GM12878 (cell line): ENCODE measurements at regions not wholly inside any gene's neighbourhood (a gene's known extent, or its start where the extent isn't known, plus 50 kb on each side); places are given as distances from the start of the nearest gene placed in this dataset.

ENCODE experiments used
- CEBPB ChIP-seq, 2 experiments: fragments of 150-350 bp in 1 of 2; IDR thresholded peaks; 2 replicates each; pipeline ENCODE4 v1.6.1; 2012 to 2014; ENCODE audit warnings: low read depth in 2 of 2, low read length in 2 of 2, borderline replicate concordance in 1 of 2, inconsistent platforms in 1 of 2
- ETV6 ChIP-seq, 2 experiments: fragments of 450-650 bp in 1 of 2; IDR thresholded peaks in 1 of 2; conservative IDR thresholded peaks in 1 of 2; 2 replicates each; pipeline ENCODE4 v1.6.1; 2014; ENCODE audit warnings: antibody characterized with exemption in 1 of 2, borderline replicate concordance in 1 of 2, low read depth in 1 of 2, mild to moderate bottlenecking in 1 of 2, moderate library complexity in 1 of 2
- FOXK2 ChIP-seq: fragments of 450-650 bp; IDR thresholded peaks from 2 replicates; pipeline ENCODE4 v1.6.1; 2017; ENCODE audit warnings: mild to moderate bottlenecking, moderate library complexity
- PAX5 ChIP-seq: IDR thresholded peaks from 2 replicates; pipeline ENCODE4 v1.6.1; 2011; ENCODE audit warnings: low read depth, low read length, borderline replicate concordance
- SIN3A ChIP-seq: IDR thresholded peaks from 2 replicates; pipeline ENCODE4 v1.6.1; 2012; ENCODE audit warnings: low read depth, low read length, improper control_type of control experiment
- ZNF622 ChIP-seq: fragments of 450-650 bp; IDR thresholded peaks from 2 replicates; pipeline ENCODE4 v1.6.1; 2017; ENCODE audit warnings: mild to moderate bottlenecking, inconsistent platforms
- TF ChIP-seq, protein P1 (sequence below), 3 experiments: IDR thresholded peaks in 2 of 3; conservative IDR thresholded peaks in 1 of 3; 2 replicates each; pipeline ENCODE4 v1.5.1; 2011; ENCODE audit warnings: low read depth in 3 of 3, low read length in 3 of 3, mild to moderate bottlenecking in 3 of 3, control low read depth in 2 of 3, moderate library complexity in 2 of 3, inconsistent platforms in 1 of 3, mixed read lengths in 1 of 3; ENCODE audit not compliant: control insufficient read depth in 2 of 3, insufficient read depth in 1 of 3; ENCODE audit errors: extremely low read depth in 1 of 3
- TF ChIP-seq, protein P2 (sequence below): fragments of 450-650 bp; IDR thresholded peaks from 2 replicates; pipeline ENCODE4 v1.6.1; 2017; ENCODE audit warnings: mild to moderate bottlenecking, moderate library complexity
- TF ChIP-seq, protein P3 (sequence below): IDR thresholded peaks from 2 replicates; pipeline ENCODE4 v1.6.1; 2011; ENCODE audit warnings: mild to moderate bottlenecking, low read depth, low read length, moderate library complexity; ENCODE audit not compliant: insufficient replicate concordance

DNA sequence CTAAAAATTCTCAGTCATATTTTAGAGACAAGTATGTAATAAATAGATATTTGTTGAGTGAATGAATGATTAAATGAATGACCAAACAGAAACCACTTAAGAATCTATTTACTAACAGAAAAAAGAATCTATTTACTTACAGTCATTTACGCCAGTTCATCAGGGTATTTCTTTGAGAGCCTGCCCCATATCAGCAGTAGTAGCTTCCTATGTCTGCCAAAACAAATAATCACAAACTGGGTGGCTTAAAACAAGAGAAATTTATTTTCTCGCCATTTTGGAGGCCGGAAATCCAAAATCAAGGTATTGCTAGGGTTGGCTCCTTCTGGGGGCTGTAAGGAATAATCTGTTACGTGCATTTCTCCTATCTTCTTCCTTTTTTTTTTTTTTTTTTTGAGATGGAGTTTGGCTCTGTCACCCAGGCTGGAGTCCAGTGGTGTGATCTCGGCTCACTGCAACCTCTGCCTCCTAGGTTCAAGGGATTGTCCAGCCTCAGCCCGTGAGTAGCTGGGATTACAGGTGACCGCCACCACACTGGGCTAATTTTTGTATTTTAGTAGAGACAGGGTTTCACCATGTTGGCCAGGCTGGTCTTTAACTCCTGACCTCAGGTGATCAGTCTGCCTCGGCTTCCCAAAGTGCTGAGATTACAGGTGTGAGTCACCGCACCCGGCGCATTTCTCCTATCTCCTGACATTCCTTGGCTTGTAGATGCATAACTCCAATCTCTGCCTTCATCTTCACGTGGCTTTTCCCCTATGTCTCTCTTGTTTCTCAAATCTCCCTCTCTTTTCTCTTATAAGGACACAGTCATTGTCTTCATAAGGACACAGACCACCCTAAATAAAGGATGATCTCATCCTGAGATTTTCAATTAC lies 65.2 kb upstream of the SPPL2A start (continued):
- TF ChIP-seq, protein P1, sequence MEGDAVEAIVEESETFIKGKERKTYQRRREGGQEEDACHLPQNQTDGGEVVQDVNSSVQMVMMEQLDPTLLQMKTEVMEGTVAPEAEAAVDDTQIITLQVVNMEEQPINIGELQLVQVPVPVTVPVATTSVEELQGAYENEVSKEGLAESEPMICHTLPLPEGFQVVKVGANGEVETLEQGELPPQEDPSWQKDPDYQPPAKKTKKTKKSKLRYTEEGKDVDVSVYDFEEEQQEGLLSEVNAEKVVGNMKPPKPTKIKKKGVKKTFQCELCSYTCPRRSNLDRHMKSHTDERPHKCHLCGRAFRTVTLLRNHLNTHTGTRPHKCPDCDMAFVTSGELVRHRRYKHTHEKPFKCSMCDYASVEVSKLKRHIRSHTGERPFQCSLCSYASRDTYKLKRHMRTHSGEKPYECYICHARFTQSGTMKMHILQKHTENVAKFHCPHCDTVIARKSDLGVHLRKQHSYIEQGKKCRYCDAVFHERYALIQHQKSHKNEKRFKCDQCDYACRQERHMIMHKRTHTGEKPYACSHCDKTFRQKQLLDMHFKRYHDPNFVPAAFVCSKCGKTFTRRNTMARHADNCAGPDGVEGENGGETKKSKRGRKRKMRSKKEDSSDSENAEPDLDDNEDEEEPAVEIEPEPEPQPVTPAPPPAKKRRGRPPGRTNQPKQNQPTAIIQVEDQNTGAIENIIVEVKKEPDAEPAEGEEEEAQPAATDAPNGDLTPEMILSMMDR (IDR thresholded peaks at IDR 0.05 in 2 of 3, conservative IDR thresholded peaks at IDR 0.05 in 1 of 3; ENCODE audit: control insufficient read depth in 2 of 3, extremely low read depth in 1 of 3, insufficient read depth in 1 of 3, low read depth in 3 of 3, low read length in 3 of 3): no peak
- TF ChIP-seq SIN3A (no peak), ETV6 (conservative IDR thresholded peaks at IDR 0.05 in 1 of 2, IDR thresholded peaks at IDR 0.05 in 1 of 2; ENCODE audit: borderline replicate concordance in 1 of 2, low read depth in 1 of 2) (no peak), PAX5 (no peak), FOXK2 (no peak), ZNF622 (no peak), CEBPB (IDR thresholded peaks at IDR 0.05; ENCODE audit: borderline replicate concordance in 1 of 2, low read depth in 2 of 2, low read length in 2 of 2) (no peak)
- TF ChIP-seq, protein P2, sequence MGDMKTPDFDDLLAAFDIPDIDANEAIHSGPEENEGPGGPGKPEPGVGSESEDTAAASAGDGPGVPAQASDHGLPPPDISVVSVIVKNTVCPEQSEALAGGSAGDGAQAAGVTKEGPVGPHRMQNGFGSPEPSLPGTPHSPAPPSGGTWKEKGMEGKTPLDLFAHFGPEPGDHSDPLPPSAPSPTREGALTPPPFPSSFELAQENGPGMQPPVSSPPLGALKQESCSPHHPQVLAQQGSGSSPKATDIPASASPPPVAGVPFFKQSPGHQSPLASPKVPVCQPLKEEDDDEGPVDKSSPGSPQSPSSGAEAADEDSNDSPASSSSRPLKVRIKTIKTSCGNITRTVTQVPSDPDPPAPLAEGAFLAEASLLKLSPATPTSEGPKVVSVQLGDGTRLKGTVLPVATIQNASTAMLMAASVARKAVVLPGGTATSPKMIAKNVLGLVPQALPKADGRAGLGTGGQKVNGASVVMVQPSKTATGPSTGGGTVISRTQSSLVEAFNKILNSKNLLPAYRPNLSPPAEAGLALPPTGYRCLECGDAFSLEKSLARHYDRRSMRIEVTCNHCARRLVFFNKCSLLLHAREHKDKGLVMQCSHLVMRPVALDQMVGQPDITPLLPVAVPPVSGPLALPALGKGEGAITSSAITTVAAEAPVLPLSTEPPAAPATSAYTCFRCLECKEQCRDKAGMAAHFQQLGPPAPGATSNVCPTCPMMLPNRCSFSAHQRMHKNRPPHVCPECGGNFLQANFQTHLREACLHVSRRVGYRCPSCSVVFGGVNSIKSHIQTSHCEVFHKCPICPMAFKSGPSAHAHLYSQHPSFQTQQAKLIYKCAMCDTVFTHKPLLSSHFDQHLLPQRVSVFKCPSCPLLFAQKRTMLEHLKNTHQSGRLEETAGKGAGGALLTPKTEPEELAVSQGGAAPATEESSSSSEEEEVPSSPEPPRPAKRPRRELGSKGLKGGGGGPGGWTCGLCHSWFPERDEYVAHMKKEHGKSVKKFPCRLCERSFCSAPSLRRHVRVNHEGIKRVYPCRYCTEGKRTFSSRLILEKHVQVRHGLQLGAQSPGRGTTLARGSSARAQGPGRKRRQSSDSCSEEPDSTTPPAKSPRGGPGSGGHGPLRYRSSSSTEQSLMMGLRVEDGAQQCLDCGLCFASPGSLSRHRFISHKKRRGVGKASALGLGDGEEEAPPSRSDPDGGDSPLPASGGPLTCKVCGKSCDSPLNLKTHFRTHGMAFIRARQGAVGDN: no peak
- TF ChIP-seq, protein P3, sequence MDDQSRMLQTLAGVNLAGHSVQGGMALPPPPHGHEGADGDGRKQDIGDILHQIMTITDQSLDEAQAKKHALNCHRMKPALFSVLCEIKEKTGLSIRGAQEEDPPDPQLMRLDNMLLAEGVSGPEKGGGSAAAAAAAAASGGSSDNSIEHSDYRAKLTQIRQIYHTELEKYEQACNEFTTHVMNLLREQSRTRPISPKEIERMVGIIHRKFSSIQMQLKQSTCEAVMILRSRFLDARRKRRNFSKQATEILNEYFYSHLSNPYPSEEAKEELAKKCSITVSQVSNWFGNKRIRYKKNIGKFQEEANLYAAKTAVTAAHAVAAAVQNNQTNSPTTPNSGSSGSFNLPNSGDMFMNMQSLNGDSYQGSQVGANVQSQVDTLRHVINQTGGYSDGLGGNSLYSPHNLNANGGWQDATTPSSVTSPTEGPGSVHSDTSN: no peak
